Keratinocyte (primary cell): ENCODE measurements at regions not wholly inside any gene's neighbourhood (a gene's known extent, or its start where the extent isn't known, plus 50 kb on each side); places are given as distances from the start of the nearest gene placed in this dataset.

ENCODE experiments used
- CTCF ChIP-seq, 3 experiments: IDR thresholded peaks in 1 of 3; conservative IDR thresholded peaks in 1 of 3; optimal IDR thresholded peaks in 1 of 3; 2 replicates in 2 of 3; 3 replicates in 1 of 3; pipeline versions ENCODE3 to v1.5.1; 2011; ENCODE audit warnings: low read length in 3 of 3, mild to moderate bottlenecking in 3 of 3, moderate library complexity in 2 of 3, control low read depth in 1 of 3, inconsistent platforms in 1 of 3; ENCODE audit not compliant: insufficient read depth in 2 of 3; ENCODE audit errors: extremely low read depth in 1 of 3
- EZH2 ChIP-seq: IDR thresholded peaks from one replicate; pipeline ENCODE4 v1.6.1; 2012; ENCODE audit warnings: inconsistent platforms, mild to moderate bottlenecking, low read length, moderate library complexity

DNA sequence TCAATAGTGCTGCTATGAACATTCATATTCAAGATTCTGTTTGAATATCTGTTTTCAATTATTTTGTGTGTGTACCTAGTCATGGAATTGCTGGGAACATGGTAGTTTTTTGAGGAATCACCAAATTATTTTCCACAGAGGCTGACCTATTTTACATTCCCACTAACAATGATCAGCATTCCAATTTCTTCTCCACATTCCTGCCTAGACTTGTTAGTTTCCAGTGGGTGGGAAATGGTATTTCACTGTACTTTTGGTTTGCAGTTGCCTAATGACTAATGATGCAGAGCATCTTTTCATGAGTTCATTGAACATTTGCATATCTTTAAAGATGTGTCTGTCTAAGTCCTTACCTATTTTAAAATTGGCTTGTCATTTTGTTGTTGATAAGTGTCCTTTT lies 1182.6 kb upstream of the B3GALT2 start:
- TF ChIP-seq CTCF (optimal IDR thresholded peaks at IDR 0.05 in 1 of 3, IDR thresholded peaks at IDR 0.05 in 1 of 3, conservative IDR thresholded peaks at IDR 0.05 in 1 of 3; ENCODE audit: extremely low read depth in 1 of 3, insufficient read depth in 2 of 3, low read length in 3 of 3) (no peak), EZH2 (no peak)
